Fibroblast of pulmonary artery (primary cell): ENCODE measurements at regions not wholly inside any gene's neighbourhood (a gene's known extent, or its start where the extent isn't known, plus 50 kb on each side); places are given as distances from the start of the nearest gene placed in this dataset.

Source experiments
- DNase-seq: peaks from one replicate; pipeline ENCODE4 v3.0.0-alpha.2; 2010; ENCODE audit warnings: low read depth
- H3K4me3 ChIP-seq: replicated peaks from 2 replicates; pipeline ENCODE4 v1.5.1; 2011; ENCODE audit warnings: low read depth, mild to moderate bottlenecking, control low read depth, low read length, moderate library complexity
- TF ChIP-seq, protein P1 (sequence below): IDR thresholded peaks from 2 replicates; pipeline ENCODE4 v1.5.1; 2011; ENCODE audit warnings: mild to moderate bottlenecking, control low read depth, low read length, inconsistent platforms; ENCODE audit errors: missing control alignments

GRCh38 chrX:137387646-137388045, 178.3 kb upstream of the ZIC3 start:
- no peak overlapping the region for H3K4me3 ChIP-seq
- TF ChIP-seq, protein P1, sequence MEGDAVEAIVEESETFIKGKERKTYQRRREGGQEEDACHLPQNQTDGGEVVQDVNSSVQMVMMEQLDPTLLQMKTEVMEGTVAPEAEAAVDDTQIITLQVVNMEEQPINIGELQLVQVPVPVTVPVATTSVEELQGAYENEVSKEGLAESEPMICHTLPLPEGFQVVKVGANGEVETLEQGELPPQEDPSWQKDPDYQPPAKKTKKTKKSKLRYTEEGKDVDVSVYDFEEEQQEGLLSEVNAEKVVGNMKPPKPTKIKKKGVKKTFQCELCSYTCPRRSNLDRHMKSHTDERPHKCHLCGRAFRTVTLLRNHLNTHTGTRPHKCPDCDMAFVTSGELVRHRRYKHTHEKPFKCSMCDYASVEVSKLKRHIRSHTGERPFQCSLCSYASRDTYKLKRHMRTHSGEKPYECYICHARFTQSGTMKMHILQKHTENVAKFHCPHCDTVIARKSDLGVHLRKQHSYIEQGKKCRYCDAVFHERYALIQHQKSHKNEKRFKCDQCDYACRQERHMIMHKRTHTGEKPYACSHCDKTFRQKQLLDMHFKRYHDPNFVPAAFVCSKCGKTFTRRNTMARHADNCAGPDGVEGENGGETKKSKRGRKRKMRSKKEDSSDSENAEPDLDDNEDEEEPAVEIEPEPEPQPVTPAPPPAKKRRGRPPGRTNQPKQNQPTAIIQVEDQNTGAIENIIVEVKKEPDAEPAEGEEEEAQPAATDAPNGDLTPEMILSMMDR = no peak
- DNase-seq = no peak

DNA sequence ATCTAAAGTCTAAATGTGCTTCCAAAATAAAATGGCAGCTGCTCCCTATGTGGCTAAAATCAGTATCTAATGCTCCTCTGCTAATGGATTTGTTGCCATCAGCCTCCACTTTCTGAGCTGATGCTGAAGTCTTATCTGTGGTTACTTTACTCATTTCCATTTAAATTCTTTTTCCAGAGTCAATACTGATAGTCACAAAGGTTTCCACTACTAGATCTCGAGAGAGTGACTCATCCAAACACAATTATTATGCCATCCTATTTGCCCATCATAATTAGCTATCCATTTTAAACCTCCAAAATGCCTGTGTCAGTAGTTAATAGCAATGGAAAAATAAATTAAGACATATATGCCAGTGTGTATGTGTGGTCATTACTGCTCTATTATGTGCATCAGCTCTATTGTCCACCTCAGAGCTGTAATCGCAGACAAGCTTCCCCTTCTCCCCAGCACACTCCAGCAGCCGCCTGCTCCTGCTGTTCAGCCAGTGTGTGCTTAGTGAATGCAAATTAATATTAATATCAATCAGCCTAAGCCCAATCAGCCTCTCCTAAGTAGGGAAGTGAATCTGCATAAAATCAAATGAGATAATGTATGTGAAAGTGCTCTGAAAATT, 199.8 kb upstream of the ZIC3 start:
- H3K4me3 ChIP-seq = no peak overlapping the region
- no peak for DNase-seq
- TF ChIP-seq, protein P1 = no peak

DNA sequence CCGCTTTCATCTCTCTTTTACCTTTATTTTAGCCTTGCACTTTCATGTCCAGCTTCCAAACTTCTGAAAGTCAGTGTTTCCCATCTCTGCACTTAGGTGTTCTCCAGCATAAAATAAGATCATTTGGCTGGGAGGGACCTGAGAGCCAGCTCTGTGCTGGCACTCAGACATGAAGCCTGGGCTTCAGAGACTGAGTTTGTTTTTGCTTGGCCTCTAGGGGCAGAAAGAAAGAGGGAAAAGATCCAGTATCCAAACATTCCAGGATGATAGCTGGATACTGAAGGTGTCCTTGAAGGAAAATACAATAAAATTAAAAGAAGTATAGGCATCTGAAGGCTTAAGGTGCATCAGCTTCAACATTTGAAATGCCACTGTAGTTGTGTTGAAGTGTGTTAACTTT, 202.4 kb upstream of the ZIC3 start:
- H3K4me3 ChIP-seq = no peak overlapping the region
- TF ChIP-seq, protein P1 = no peak
- DNase-seq = no peak

DNA sequence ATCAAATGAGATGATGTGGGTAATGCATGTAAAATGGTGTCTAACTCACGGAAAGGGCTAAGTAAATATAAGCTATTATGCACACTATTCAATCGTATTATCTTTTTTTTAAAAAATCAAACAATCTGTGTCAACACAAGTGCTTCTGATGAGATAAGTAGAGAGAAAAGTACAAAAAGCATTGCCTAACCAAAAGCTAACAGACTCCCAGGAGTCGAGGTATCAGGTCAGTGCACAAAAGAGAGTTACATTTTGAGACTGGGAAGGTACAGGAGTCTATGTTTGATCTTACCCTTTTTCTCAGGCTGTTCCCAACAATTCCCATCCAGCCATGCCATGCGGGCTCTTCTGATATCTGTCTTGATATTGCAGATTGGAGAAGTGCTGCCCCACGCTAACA, 203.3 kb upstream of the ZIC3 start:
- no peak overlapping the region for H3K4me3 ChIP-seq
- no peak for DNase-seq
- TF ChIP-seq, protein P1 = no peak

- DNase-seq = no peak
- TF ChIP-seq, protein P1 = no peak
- no peak overlapping the region for H3K4me3 ChIP-seq
Observed at GRCh38 chrX:137354851-137355250, 211.1 kb upstream of the ZIC3 start.

DNA sequence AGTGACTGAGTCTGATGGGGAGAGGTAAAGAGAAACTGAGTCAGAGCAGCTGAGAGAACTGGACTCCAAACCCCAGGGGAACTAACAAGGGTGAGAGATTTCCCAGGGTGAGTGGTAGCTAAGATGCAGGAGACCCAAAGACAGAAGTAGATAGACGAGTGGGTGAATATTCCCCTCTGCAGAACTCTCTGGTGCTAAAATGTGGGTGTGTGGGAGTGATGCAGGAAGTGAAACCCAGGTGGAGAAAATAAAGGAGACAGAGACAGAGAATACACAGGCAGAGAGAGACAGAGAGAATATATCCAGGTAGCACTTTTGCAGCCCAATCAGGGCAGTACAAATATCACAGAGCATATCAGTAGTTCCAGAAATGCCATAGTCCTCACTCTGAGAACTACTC, 212.5 kb upstream of the ZIC3 start:
- TF ChIP-seq, protein P1 = no peak
- no peak for DNase-seq
- H3K4me3 ChIP-seq = no peak overlapping the region

GRCh38 chrX:137352101-137352660, 213.7 kb upstream of the ZIC3 start:
- TF ChIP-seq, protein P1 = no peak

More at GRCh38 chrX:137352101-137352660, 213.7 kb upstream of the ZIC3 start:
- no peak overlapping the region for H3K4me3 ChIP-seq
- DNase-seq = no peak
